KMS-11 (cell line): ENCODE measurements at regions not wholly inside any gene's neighbourhood (a gene's known extent, or its start where the extent isn't known, plus 50 kb on each side); places are given as distances from the start of the nearest gene placed in this dataset.

ENCODE experiments used
- H2AFZ ChIP-seq: fragments of 200-600 bp; sonication (generic); 2 replicates; pipeline ENCODE4 v1.6.1; 2016; ENCODE audit warnings: antibody characterized with exemption, mixed run types, low read depth
- H3K27ac ChIP-seq: fragments of 200-600 bp; sonication (generic); 2 replicates; pipeline ENCODE4 v1.6.1; 2016; ENCODE audit warnings: mild to moderate bottlenecking, mixed run types
- H3K27me3 ChIP-seq: fragments of 200-600 bp; sonication (generic); 2 replicates; pipeline ENCODE4 v1.6.1; 2017; ENCODE audit warnings: mild to moderate bottlenecking, low read depth, mixed run types, moderate library complexity; ENCODE audit not compliant: insufficient read depth
- H3K36me3 ChIP-seq: fragments of 200-600 bp; sonication (generic); 2 replicates; pipeline ENCODE4 v1.6.1; 2017; ENCODE audit warnings: mild to moderate bottlenecking, mixed run types; ENCODE audit not compliant: insufficient read depth
- H3K4me1 ChIP-seq: fragments of 200-600 bp; sonication (generic); 2 replicates; pipeline ENCODE4 v1.6.1; 2016; ENCODE audit warnings: mild to moderate bottlenecking, low read depth, mixed run types; ENCODE audit not compliant: poor library complexity, severe bottlenecking
- H3K4me2 ChIP-seq: fragments of 200-600 bp; sonication (generic); 2 replicates; pipeline ENCODE4 v1.7.0; 2016; ENCODE audit warnings: mild to moderate bottlenecking, mixed run types
- H3K4me3 ChIP-seq: fragments of 200-600 bp; sonication (generic); IDR thresholded peaks from 2 replicates; pipeline ENCODE4 v1.6.1; 2017; ENCODE audit warnings: low read depth, low read length, mixed read lengths; ENCODE audit not compliant: insufficient read depth
- H3K79me2 ChIP-seq: fragments of 200-600 bp; sonication (generic); 2 replicates; pipeline ENCODE4 v1.6.1; 2016; ENCODE audit warnings: low read depth, mixed run types; ENCODE audit not compliant: insufficient read depth
- H3K9ac ChIP-seq: fragments of 200-600 bp; sonication (generic); 2 replicates; pipeline ENCODE4 v1.6.1; 2016; ENCODE audit warnings: mild to moderate bottlenecking, mixed run types
- H4K20me1 ChIP-seq: fragments of 200-600 bp; sonication (generic); 2 replicates; pipeline ENCODE4 v1.6.1; 2016; ENCODE audit warnings: mild to moderate bottlenecking, mixed run types; ENCODE audit not compliant: insufficient read depth
- TF ChIP-seq, protein P1 (sequence below): fragments of 200-600 bp; sonication (generic); conservative IDR thresholded peaks from 2 replicates; pipeline ENCODE4 v1.6.1; 2017; ENCODE audit warnings: low read depth, mild to moderate bottlenecking, antibody characterized with exemption, low read length, moderate library complexity, mixed read lengths

DNA sequence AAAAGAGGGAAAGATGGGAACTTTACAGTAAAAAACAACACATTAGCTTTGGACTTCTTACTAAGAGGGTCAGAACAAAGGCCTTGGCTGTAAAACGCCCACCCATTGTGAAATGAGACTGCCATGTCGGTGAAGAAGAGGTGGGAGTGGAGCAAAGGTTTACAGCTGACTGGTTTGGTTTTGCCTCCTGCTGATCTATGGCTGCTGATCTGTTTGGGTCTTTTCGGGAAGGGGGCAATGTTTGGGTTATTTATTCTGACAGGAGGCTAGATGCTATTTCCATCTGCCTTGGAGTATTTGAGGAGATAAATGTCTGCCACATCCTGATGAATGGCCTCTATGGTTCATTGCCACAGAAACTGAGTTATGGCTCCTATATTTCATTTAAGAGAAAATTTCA, 408.7 kb downstream of the TLE4 start:
- Histone ChIP-seq H3K4me1 (no peaks in the 10 kb centered on the region), H4K20me1 (no peaks in the 10 kb centered on the region), H3K36me3 (no peaks in the 10 kb centered on the region), H3K9ac (no peak overlapping the region), H3K4me3 (no peak overlapping the region), H2AFZ (no peak overlapping the region), H3K27me3 (no peaks in the 10 kb centered on the region), H3K4me2 (no peak overlapping the region), H3K27ac (no peak overlapping the region), H3K79me2 (no peaks in the 10 kb centered on the region)
- TF ChIP-seq, protein P1, sequence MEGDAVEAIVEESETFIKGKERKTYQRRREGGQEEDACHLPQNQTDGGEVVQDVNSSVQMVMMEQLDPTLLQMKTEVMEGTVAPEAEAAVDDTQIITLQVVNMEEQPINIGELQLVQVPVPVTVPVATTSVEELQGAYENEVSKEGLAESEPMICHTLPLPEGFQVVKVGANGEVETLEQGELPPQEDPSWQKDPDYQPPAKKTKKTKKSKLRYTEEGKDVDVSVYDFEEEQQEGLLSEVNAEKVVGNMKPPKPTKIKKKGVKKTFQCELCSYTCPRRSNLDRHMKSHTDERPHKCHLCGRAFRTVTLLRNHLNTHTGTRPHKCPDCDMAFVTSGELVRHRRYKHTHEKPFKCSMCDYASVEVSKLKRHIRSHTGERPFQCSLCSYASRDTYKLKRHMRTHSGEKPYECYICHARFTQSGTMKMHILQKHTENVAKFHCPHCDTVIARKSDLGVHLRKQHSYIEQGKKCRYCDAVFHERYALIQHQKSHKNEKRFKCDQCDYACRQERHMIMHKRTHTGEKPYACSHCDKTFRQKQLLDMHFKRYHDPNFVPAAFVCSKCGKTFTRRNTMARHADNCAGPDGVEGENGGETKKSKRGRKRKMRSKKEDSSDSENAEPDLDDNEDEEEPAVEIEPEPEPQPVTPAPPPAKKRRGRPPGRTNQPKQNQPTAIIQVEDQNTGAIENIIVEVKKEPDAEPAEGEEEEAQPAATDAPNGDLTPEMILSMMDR: no peak

DNA sequence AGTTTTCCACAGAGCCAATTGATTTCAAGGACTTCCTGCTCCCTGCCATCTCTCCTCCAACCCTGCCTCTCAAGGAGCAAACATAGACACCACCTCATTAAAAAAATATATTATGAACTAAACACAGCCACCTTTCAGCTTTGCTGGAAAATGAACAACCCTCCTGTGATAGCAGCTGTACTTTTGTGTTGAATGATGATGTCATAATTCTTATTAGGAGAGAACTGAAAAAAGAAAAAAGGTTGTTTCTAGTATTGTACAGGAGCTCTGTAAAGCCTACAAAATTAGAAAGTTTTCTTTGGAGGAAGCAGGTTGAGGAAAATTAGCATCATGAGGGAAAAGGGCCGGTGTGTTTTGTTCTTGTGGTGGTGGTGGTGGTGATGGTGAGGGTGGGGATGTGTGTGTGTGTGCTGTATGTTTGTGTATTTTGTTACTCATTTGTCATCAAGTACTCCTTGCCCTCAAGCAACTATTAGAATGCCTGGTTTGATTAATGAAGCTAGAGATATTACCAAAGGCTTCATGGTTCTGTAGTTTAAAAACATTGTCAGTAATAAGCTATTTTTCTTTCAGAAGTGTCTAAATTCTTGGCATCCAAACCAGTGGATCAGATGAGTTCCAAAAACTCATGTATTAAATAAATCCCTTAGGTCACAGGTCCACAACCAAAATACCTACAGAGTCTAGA, 405.9 kb downstream of the TLE4 start:
- Histone ChIP-seq H3K9ac (no peak overlapping the region), H3K4me1 (no peaks in the 10 kb centered on the region), H3K79me2 (no peaks in the 10 kb centered on the region), H2AFZ (no peak overlapping the region), H3K4me3 (no peak overlapping the region), H3K4me2 (no peak overlapping the region), H3K36me3 (no peaks in the 10 kb centered on the region), H4K20me1 (no peaks in the 10 kb centered on the region), H3K27me3 (no peaks in the 10 kb centered on the region), H3K27ac (no peak overlapping the region)
- TF ChIP-seq, protein P1: no peak

DNA sequence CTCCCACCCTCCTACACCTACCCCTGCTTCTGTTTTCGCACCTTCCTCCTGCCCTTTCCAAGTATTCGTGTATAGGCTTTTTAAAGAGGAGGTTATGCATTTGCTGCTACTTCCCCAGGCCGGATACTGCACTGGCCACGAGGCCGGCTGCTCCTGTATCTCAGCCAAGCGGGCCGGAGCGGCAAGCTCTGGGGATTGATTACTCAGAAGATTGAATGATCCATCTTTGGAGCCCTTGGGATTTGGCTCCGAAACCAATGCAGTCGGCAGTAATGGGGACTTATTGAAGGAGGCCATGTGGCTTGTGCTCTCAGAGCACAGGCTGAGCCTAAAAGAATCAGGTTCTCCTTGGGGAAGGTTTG, 405.3 kb downstream of the TLE4 start:
- Histone ChIP-seq H4K20me1 (no peaks in the 10 kb centered on the region), H3K36me3 (no peaks in the 10 kb centered on the region), H3K79me2 (no peaks in the 10 kb centered on the region), H3K4me2 (no peak overlapping the region), H3K27me3 (no peaks in the 10 kb centered on the region), H2AFZ (no peak overlapping the region), H3K27ac (no peak overlapping the region), H3K4me3 (no peak overlapping the region), H3K4me1 (no peaks in the 10 kb centered on the region), H3K9ac (no peak overlapping the region)
- TF ChIP-seq, protein P1: no peak

DNA sequence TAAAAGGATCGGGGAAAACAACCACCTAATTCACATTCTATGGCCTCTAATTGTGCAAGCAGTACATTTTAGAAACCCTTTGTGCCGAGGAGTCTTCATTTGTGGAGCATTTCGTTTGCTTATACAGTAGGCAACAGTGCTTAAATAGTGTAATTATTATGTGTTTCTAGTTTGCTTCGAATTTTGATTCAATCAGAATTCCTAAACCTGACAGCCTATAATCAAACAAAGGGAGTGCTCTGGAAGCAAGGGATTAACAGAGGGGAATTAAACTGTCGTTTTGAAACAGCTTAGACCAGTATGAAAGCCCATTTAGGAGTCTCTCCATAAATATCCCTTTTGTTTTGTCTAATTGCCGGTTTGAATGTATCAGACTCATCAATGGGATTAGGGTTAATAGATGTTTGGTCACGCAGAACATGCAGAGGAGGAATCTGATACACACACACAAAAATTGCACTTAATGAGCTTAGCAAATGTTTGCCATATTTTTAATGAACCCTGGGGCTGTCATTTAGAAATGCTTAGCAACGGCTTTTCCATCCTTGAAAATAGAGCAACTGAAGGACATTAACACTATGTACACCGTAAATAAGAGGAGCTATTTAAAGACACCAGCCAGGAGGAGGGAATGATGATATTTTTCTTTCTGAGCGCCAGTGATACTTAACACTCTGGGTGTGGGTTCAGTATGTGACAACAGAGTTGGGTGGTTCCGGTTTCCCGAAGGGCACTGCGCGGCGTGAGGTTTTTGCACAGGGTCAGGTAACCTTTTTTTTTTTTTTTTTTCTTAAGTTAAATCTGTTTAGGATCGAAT, 404.7 kb downstream of the TLE4 start:
- H3K36me3 ChIP-seq: no peaks in the 10 kb centered on the region
- TF ChIP-seq, protein P1: no peak
- H3K4me3 ChIP-seq: no peak overlapping the region
- H3K4me2 ChIP-seq: no peak overlapping the region
- no peaks in the 10 kb centered on the region for H3K79me2 ChIP-seq
- H2AFZ ChIP-seq: no peak overlapping the region
- H3K4me1 ChIP-seq: no peaks in the 10 kb centered on the region
- no peak overlapping the region for H3K27ac ChIP-seq
- no peaks in the 10 kb centered on the region for H4K20me1 ChIP-seq
- H3K9ac ChIP-seq: no peak overlapping the region
- no peaks in the 10 kb centered on the region for H3K27me3 ChIP-seq
